H1 (cell line): ENCODE measurements at regions not wholly inside any gene's neighbourhood (a gene's known extent, or its start where the extent isn't known, plus 50 kb on each side); places are given as distances from the start of the nearest gene placed in this dataset.

Source experiments
- CTCF ChIP-seq, 3 experiments: IDR thresholded peaks; 1 replicate in 2 of 3; 2 replicates in 1 of 3; pipeline versions ENCODE4 v1.5.1 to v1.6.1; 2011; ENCODE audit warnings: low read length in 3 of 3, mild to moderate bottlenecking in 3 of 3, inconsistent platforms in 2 of 3, low read depth in 1 of 3, moderate library complexity in 1 of 3; ENCODE audit not compliant: insufficient read depth in 1 of 3; ENCODE audit errors: control extremely low read depth in 1 of 3
- EGR1 ChIP-seq: IDR thresholded peaks from 2 replicates; pipeline ENCODE4 v1.6.1; 2011; ENCODE audit warnings: low read depth, low read length, borderline replicate concordance
- GTF2F1 ChIP-seq: IDR thresholded peaks from 2 replicates; pipeline ENCODE4 v1.6.1; 2012; ENCODE audit warnings: low read depth, low read length, improper control_type of control experiment, borderline replicate concordance
- HDAC2 ChIP-seq, 2 experiments: fragments of 300-600 bp in 1 of 2; sonication (generic) in 1 of 2; IDR thresholded peaks; 2 replicates each; pipeline ENCODE4 v1.6.1; 2011 to 2012; ENCODE audit warnings: low read depth in 2 of 2, low read length in 2 of 2, mild to moderate bottlenecking in 2 of 2, moderate library complexity in 2 of 2, borderline replicate concordance in 1 of 2, inconsistent platforms in 1 of 2
- POLR2A ChIP-seq, 2 experiments: IDR thresholded peaks; 1 replicate in 1 of 2; 2 replicates in 1 of 2; pipeline ENCODE4 v1.6.1; 2011; ENCODE audit warnings: low read depth in 2 of 2, low read length in 2 of 2, mild to moderate bottlenecking in 2 of 2; ENCODE audit errors: control extremely low read depth in 1 of 2
- RXRA ChIP-seq: IDR thresholded peaks from 2 replicates; pipeline ENCODE4 v1.6.1; 2011; ENCODE audit warnings: low read depth, mild to moderate bottlenecking, low read length, moderate library complexity; ENCODE audit not compliant: insufficient read depth
- TAF7 ChIP-seq: optimal IDR thresholded peaks from 2 replicates; pipeline ENCODE3; 2011; ENCODE audit warnings: low read depth, mild to moderate bottlenecking, inconsistent platforms, low read length, moderate library complexity, borderline replicate concordance

DNA sequence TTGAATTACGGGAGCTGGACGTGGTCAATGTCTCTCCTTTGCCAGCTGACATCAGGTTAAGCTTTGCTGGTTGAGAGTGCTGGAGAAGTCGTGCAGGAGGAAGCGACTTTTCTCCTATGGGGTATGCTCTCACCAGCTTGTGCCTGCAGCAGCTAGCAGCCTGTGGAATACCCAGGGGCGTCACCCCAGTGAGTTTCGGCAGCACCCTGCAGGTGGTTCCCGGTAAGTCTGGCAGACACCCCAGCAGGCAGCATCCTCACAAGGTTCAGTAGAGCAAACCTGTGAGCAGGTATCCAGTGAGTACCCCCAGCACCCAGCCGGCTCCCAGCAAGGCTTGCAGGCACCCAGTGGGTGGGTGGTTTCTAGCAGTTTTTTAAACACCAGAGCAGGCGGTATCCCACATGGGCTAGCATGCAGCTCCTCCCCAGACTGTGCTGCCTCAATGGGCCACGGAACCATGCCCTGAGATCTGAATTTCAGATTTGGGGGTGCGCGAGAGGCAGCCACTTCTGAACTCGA is 74.8 kb upstream of the SVIL start:
- TF ChIP-seq POLR2A (IDR thresholded peaks at IDR 0.05; ENCODE audit: control extremely low read depth in 1 of 2, low read depth in 2 of 2, low read length in 2 of 2) (no peak), TAF7 (no peak), CTCF (IDR thresholded peaks at IDR 0.05; ENCODE audit: control extremely low read depth in 1 of 3, insufficient read depth in 1 of 3, low read depth in 1 of 3, low read length in 3 of 3) (no peak), HDAC2 (IDR thresholded peaks at IDR 0.05; ENCODE audit: borderline replicate concordance in 1 of 2, low read depth in 2 of 2, low read length in 2 of 2) (no peak), GTF2F1 (no peak), EGR1 (no peak), RXRA (no peak)
